Naive thymus-derived CD4-positive, alpha-beta T cell (primary cell): ENCODE measurements at regions not wholly inside any gene's neighbourhood (a gene's known extent, or its start where the extent isn't known, plus 50 kb on each side); places are given as distances from the start of the nearest gene placed in this dataset.
A peak's percentile ranks its signal among the peaks of the same experiment; 100 is the strongest.

Source experiments
- ATAC-seq: fragments of 150-1000 bp; cut with Tn5 transposase; 2 replicates; pipeline ENCODE4 v1.10.0; 2021; ENCODE audit warnings: mild to moderate bottlenecking, moderate library complexity
- CTCF ChIA-PET: fragments of 350-600 bp; sonication (Branson Sonifier 250); formaldehyde crosslinking; loops from one replicate; lab custom pipeline; 2021; ENCODE audit warnings: antibody characterized with exemption; lab: Charles Lee
- POLR2A ChIA-PET: fragments of 350-600 bp; sonication (Branson Sonifier 250); formaldehyde crosslinking; loops from one replicate; lab custom pipeline; 2021; ENCODE audit warnings: antibody characterized with exemption, inconsistent platforms; lab: Charles Lee
- DNase-seq, 9 donors: peaks; one replicate each; pipeline versions ENCODE4 v3.0.0 to v3.0.0-alpha.2; 2020 to 2022; ENCODE audit warnings: mixed read lengths in 1 of 9
- H3K27ac ChIP-seq: one replicate; pipeline ENCODE4 v1.7.0; 2013; ENCODE audit warnings: mild to moderate bottlenecking, low read depth, low read length, moderate library complexity
- H3K27me3 ChIP-seq, 2 donors: one replicate each; pipeline ENCODE4 v1.7.0; 2013; ENCODE audit warnings: low read length in 2 of 2, mild to moderate bottlenecking in 2 of 2, moderate library complexity in 2 of 2; ENCODE audit not compliant: control insufficient read depth in 2 of 2, insufficient read depth in 2 of 2
- H3K36me3 ChIP-seq, 3 experiments: 1 replicate in 2 of 3; 2 replicates in 1 of 3; pipeline ENCODE4 v1.7.0; 2013; ENCODE audit warnings: low read length in 3 of 3, mild to moderate bottlenecking in 3 of 3, moderate library complexity in 1 of 3; ENCODE audit not compliant: insufficient read depth in 3 of 3, control insufficient read depth in 2 of 3
- H3K4me1 ChIP-seq, 2 donors: one replicate each; pipeline ENCODE4 v1.7.0; 2013; ENCODE audit warnings: low read length in 2 of 2, mild to moderate bottlenecking in 2 of 2, moderate library complexity in 1 of 2; ENCODE audit not compliant: control insufficient read depth in 2 of 2, insufficient read depth in 2 of 2
- H3K4me3 ChIP-seq: 2 replicates; pipeline ENCODE4 v1.7.0; 2013; ENCODE audit warnings: mild to moderate bottlenecking, low read length
- H3K9me3 ChIP-seq, 3 experiments: 1 replicate in 2 of 3; 2 replicates in 1 of 3; pipeline ENCODE4 v1.7.0; 2013; ENCODE audit warnings: low read length in 3 of 3; ENCODE audit not compliant: control insufficient read depth in 2 of 3
- H3K27ac Mint-ChIP-seq, 9 donors: one replicate each; pipeline ENCODE4 v1.8.0; 2020 to 2022; ENCODE audit warnings: mixed read lengths in 9 of 9, mild to moderate bottlenecking in 8 of 9, moderate library complexity in 5 of 9, inconsistent platforms in 2 of 9
- H3K27me3 Mint-ChIP-seq, 5 donors: one replicate each; pipeline ENCODE4 v1.8.0; 2021 to 2022; ENCODE audit warnings: mixed read lengths in 5 of 5, mild to moderate bottlenecking in 1 of 5
- H3K36me3 Mint-ChIP-seq, 5 donors: one replicate each; pipeline ENCODE4 v1.8.0; 2020 to 2022; ENCODE audit warnings: mixed read lengths in 5 of 5, mild to moderate bottlenecking in 3 of 5, inconsistent platforms in 1 of 5
- H3K4me1 Mint-ChIP-seq, 7 donors: one replicate each; pipeline ENCODE4 v1.8.0; 2020 to 2022; ENCODE audit warnings: mixed read lengths in 7 of 7, mild to moderate bottlenecking in 3 of 7, inconsistent platforms in 1 of 7
- H3K4me3 Mint-ChIP-seq, 10 donors: one replicate each; pipeline ENCODE4 v1.8.0; 2020 to 2022; ENCODE audit warnings: mild to moderate bottlenecking in 10 of 10, mixed read lengths in 10 of 10, moderate library complexity in 6 of 10, inconsistent platforms in 2 of 10
- H3K9me3 Mint-ChIP-seq, 11 donors: one replicate each; pipeline ENCODE4 v1.8.0; 2020 to 2022; ENCODE audit warnings: mixed read lengths in 11 of 11, mild to moderate bottlenecking in 4 of 11, inconsistent platforms in 1 of 11, moderate library complexity in 1 of 11
- intact Hi-C, 2 donors: fragments of 100-400 bp; cut with micrococcal nuclease; formaldehyde crosslinking; loops; one replicate each; pipeline ENCODE4 v1.15.1; 2023

DNA sequence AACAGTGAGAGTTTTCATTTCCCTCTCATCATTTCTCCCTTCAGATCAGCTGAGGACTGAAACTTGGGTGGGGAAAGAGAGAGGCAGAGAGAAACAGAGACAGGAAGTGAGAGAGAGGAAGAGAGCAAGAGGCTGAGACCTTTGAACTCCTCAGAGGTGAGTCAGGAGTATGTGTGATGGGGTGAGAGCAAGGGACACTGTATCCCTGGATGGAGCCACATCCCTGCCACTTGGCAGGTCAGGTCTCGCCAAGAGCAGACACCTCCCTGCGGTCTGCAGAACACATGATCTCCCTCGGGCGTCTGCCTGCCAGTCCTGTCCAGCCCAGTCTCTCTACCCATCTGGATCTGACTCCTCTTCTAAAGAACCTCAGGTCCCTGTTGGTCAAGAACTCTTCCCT is 62.7 kb upstream of the SYNDIG1 start:
- Mint-ChIP-seq H3K36me3 (peaks cover 0 to 2% (median 0%) of the 10 kb centered on the region in 5 donors), H3K27me3 (peaks cover 0 to 3% (median 0%) of the 10 kb centered on the region in 5 donors), H3K4me1 (peaks cover 8 to 31% (median 29%) of the 10 kb centered on the region in 7 donors), H3K27ac (peak overlapping the region; percentile 68 to 92 (median 85)), H3K9me3 (peaks cover 0 to 4% (median 0%) of the 10 kb centered on the region in 11 donors), H3K4me3 (peak overlapping the region; percentile 35 to 81 (median 65))
- H3K4me3 ChIP-seq, result no peak overlapping the region
- peak in 2 of 9 donors; percentile 8 to 15 for DNase-seq
- H3K27ac ChIP-seq, result peak overlapping the region; percentile 14
- no peaks in the 10 kb centered on the region for H3K27me3 ChIP-seq
- intact Hi-C loops, result loop anchor here in 1 of 2 donors (1.0 kb wide), 1 partner anchor 17 kb away; no protein-coding TSS in a partner anchor
- no peaks in the 10 kb centered on the region for H3K9me3 ChIP-seq
- peak; percentile 20 for ATAC-seq
- CTCF ChIA-PET, result interaction anchor here (0.8 to 1.4 kb wide), 2 partner anchors 24 to 89 kb away, joined by 3 to 4 read pairs; no protein-coding TSS in a partner anchor
- POLR2A ChIA-PET, result interaction anchor here (0.6 to 2.2 kb wide), 3 partner anchors 10 to 185 kb away, joined by 3 to 7 read pairs (median 4); no protein-coding TSS in a partner anchor
- peaks cover 0 to 20% of the 10 kb centered on the region in 2 donors for H3K4me1 ChIP-seq
- no peaks in the 10 kb centered on the region for H3K36me3 ChIP-seq

DNA sequence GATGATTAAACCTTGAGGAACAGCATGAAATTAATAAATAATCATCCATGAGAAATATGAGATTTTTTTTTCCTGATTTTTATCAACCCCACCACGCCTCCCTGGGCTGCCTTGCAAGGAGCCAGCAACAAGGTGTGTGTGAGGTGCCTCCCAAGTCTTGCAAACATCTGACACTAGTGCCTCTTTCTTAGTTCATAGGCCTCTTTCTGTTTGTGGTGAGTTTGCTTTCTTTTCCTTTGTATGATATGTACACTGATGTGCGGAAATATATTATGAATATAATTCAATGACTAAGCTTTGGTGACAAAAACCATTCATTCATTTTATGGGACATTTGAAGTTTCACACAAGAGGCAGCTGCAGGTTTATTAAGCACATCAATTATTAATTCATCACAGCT is 63.2 kb upstream of the SYNDIG1 start:
- CTCF ChIA-PET, result interaction anchor here (1.4 kb wide), 1 partner anchor 23 kb away, joined by 4 read pairs; no protein-coding TSS in a partner anchor
- H3K4me3 ChIP-seq, result no peak overlapping the region
- peak overlapping the region; percentile 14 for H3K27ac ChIP-seq
- Mint-ChIP-seq H3K4me3 (peak overlapping the region in 9 of 10 donors; percentile 12 to 81 (median 65)), H3K9me3 (peaks cover 0 to 4% (median 0%) of the 10 kb centered on the region in 11 donors), H3K4me1 (peaks cover 8 to 31% (median 29%) of the 10 kb centered on the region in 7 donors), H3K27me3 (peaks cover 0 to 3% (median 0%) of the 10 kb centered on the region in 5 donors), H3K36me3 (peaks cover 0 to 2% (median 0%) of the 10 kb centered on the region in 5 donors), H3K27ac (peak overlapping the region; percentile 68 to 92 (median 84))
- H3K4me1 ChIP-seq, result peaks cover 0 to 20% of the 10 kb centered on the region in 2 donors
- no peaks in the 10 kb centered on the region for H3K9me3 ChIP-seq
- H3K36me3 ChIP-seq, result no peaks in the 10 kb centered on the region
- intact Hi-C loops, result loop anchor here in 1 of 2 donors (1.0 kb wide), 1 partner anchor 17 kb away; no protein-coding TSS in a partner anchor
- ATAC-seq (no peak), DNase-seq (peak in 3 of 9 donors; percentile 10 to 20 (median 14))
- POLR2A ChIA-PET, result interaction anchor here (0.6 to 2.2 kb wide), 2 partner anchors 18 to 184 kb away, joined by 3 to 7 read pairs; no protein-coding TSS in a partner anchor
- no peaks in the 10 kb centered on the region for H3K27me3 ChIP-seq

DNA sequence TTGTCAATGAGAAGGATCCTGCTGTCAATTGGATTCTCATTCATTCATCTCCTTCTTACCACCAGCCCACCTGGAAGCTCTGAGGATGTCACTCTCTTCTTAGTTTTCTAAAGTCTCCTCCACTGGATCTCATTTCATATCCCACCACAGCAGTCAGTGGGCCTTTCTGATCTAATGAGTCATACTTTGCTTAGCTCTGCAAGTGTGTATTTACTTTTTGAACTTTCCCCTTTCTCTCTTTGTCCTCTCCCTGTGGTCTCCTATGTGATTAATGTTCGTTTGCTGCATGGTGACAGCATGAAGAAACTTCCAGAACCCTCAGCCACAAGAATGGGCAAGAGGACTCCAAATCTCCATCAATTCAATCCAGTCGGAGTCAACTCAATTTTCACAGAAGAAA is 63.6 kb upstream of the SYNDIG1 start:
- peaks cover 0 to 5% (median 3%) of the 10 kb centered on the region in 11 donors for H3K9me3 Mint-ChIP-seq
- no peak for DNase-seq
- POLR2A ChIA-PET, result interaction anchor here (2.2 kb wide), 1 partner anchor 17 kb away, joined by 7 read pairs; no protein-coding TSS in a partner anchor
- Histone ChIP-seq H3K4me3 (no peak overlapping the region), H3K4me1 (peaks cover 0 to 20% of the 10 kb centered on the region in 2 donors), H3K27ac (peak overlapping the region; percentile 14), H3K9me3 (no peaks in the 10 kb centered on the region), H3K27me3 (no peaks in the 10 kb centered on the region), H3K36me3 (no peaks in the 10 kb centered on the region)
- CTCF ChIA-PET, result interaction anchor here (1.4 kb wide), 1 partner anchor 23 kb away, joined by 4 read pairs; no protein-coding TSS in a partner anchor
- peak overlapping the region in 5 of 10 donors; percentile 49 to 81 (median 65) for H3K4me3 Mint-ChIP-seq
- intact Hi-C loops, result loop anchor here in 1 of 2 donors (1.0 kb wide), 1 partner anchor 17 kb away; no protein-coding TSS in a partner anchor
- H3K36me3 Mint-ChIP-seq, result peaks cover 0 to 2% (median 0%) of the 10 kb centered on the region in 5 donors
- peaks cover 8 to 31% (median 29%) of the 10 kb centered on the region in 7 donors for H3K4me1 Mint-ChIP-seq
- H3K27ac Mint-ChIP-seq, result peak overlapping the region in 8 of 9 donors; percentile 68 to 92 (median 84)
- peaks cover 0 to 3% (median 0%) of the 10 kb centered on the region in 5 donors for H3K27me3 Mint-ChIP-seq
- no peak for ATAC-seq

DNA sequence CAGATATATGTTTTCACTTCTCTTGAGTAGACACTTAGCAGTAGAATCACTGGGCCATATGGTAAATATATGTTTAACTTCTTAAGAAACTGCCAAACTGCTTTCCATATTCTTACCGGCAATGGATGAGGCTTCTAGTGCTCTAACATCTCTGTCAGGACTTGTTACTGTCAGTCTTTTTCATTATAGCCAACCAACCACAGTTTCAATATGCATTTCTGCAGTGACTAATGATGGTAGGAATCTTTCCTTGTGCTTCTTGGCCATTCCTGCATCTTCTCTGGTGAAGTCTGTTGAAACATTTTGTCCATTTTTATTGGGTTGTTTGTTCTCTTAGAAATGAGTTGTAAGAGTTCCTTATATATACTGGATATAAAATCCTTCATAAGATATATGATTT is 66.0 kb upstream of the SYNDIG1 start:
- Mint-ChIP-seq H3K27ac (no peak overlapping the region), H3K4me1 (peaks cover 8 to 24% (median 23%) of the 10 kb centered on the region in 7 donors), H3K36me3 (peaks cover 0 to 3% (median 1%) of the 10 kb centered on the region in 5 donors), H3K4me3 (no peak overlapping the region), H3K9me3 (peaks cover 0 to 23% (median 6%) of the 10 kb centered on the region in 11 donors), H3K27me3 (peaks cover 0 to 10% (median 0%) of the 10 kb centered on the region in 5 donors)
- no peaks in the 10 kb centered on the region for H3K9me3 ChIP-seq
- POLR2A ChIA-PET, result no interaction called here
- ATAC-seq (no peak), DNase-seq (no peak)
- H3K27me3 ChIP-seq, result no peaks in the 10 kb centered on the region
- CTCF ChIA-PET, result no interaction called here
- no peak overlapping the region for H3K27ac ChIP-seq
- H3K4me3 ChIP-seq, result no peak overlapping the region
- intact Hi-C loops, result no loop called here
- H3K4me1 ChIP-seq, result peaks cover 0 to 20% of the 10 kb centered on the region in 2 donors
- H3K36me3 ChIP-seq, result no peaks in the 10 kb centered on the region

DNA sequence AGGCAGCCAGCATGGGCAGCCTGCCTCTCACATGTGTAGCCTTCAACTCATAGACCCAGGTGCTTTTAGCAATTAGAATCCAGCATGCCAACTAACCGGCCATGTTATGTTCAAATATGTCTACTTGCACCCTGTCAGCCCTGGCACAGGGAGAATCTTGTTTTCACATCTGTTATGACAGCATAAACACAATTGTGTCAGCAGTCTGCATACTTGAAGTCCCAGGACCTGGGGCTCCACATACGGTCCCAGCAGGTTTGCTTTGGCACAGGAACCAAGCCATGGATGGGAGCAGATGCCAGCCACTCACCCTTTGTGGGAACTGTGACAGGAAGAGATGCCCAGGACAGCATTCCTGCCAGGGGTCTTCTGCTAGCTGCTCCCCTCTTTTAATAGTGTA is 67.2 kb upstream of the SYNDIG1 start:
- H3K9me3 ChIP-seq, result no peaks in the 10 kb centered on the region
- H3K36me3 ChIP-seq, result no peaks in the 10 kb centered on the region
- ChIA-PET CTCF (no interaction called here), POLR2A (no interaction called here)
- Mint-ChIP-seq H3K27me3 (peaks cover 0 to 13% (median 0%) of the 10 kb centered on the region in 5 donors), H3K4me1 (peaks cover 7 to 17% (median 17%) of the 10 kb centered on the region in 7 donors), H3K4me3 (no peak overlapping the region), H3K36me3 (peaks cover 0 to 4% (median 0%) of the 10 kb centered on the region in 5 donors), H3K9me3 (peaks cover 0 to 27% (median 8%) of the 10 kb centered on the region in 11 donors), H3K27ac (no peak overlapping the region)
- peaks cover 0 to 16% of the 10 kb centered on the region in 2 donors for H3K4me1 ChIP-seq
- intact Hi-C loops, result no loop called here
- DNase-seq (no peak), ATAC-seq (no peak)
- H3K4me3 ChIP-seq, result no peak overlapping the region
- H3K27me3 ChIP-seq, result no peaks in the 10 kb centered on the region
- no peak overlapping the region for H3K27ac ChIP-seq

DNA sequence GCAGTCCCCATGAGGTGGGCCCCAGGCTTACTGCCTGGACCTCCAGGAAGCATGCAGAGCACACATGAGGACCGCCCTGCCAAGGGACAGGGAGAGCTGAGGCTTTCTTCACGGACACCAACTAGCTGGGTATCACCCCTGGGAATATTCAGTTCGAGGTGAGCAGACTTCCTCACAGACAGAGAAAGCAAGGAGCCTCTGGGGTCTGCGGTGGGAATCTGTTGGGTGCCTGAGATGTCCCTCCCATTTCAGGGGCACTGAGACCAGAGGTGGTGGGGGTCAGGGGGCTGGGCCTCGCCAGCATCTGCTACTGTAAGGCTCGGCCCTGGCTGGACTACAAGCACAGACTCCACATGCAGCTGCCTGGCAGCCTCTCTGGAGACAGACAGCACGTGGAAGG is 74.3 kb upstream of the SYNDIG1 start:
- ChIA-PET CTCF (no interaction called here), POLR2A (no interaction called here)
- Histone ChIP-seq H3K36me3 (no peaks in the 10 kb centered on the region), H3K27ac (no peak overlapping the region), H3K4me3 (no peak overlapping the region), H3K27me3 (no peaks in the 10 kb centered on the region), H3K4me1 (peaks cover 0 to 6% of the 10 kb centered on the region in 2 donors), H3K9me3 (no peaks in the 10 kb centered on the region)
- Mint-ChIP-seq H3K4me1 (peaks cover 5 to 20% (median 15%) of the 10 kb centered on the region in 7 donors), H3K36me3 (peaks cover 0 to 4% (median 0%) of the 10 kb centered on the region in 5 donors), H3K9me3 (peaks cover 0 to 16% (median 7%) of the 10 kb centered on the region in 11 donors), H3K27me3 (peaks cover 0 to 15% (median 0%) of the 10 kb centered on the region in 5 donors), H3K4me3 (no peak overlapping the region), H3K27ac (peak overlapping the region in 1 of 9 donors; percentile 74)
- ATAC-seq (no peak), DNase-seq (no peak)
- intact Hi-C loops, result no loop called here
